ENCODE measurements at regions not wholly inside any gene's neighbourhood (a gene's known extent, or its start where the extent isn't known, plus 50 kb on each side); places are given as distances from the start of the nearest gene placed in this dataset.

- TF ChIP-seq CTCF (conservative IDR thresholded peaks at IDR 0.05; ENCODE audit: low read depth, low read length) (no peak), EZH2 (IDR thresholded peaks at IDR 0.05; ENCODE audit: borderline replicate concordance, low read depth, low read length, poor library complexity, severe bottlenecking) (no peak)
Observed at GRCh38 chr15:38992506-38992905, 427.9 kb upstream of the RASGRP1 start.
